IPS-18c (cell line): ENCODE measurements at regions not wholly inside any gene's neighbourhood (a gene's known extent, or its start where the extent isn't known, plus 50 kb on each side); places are given as distances from the start of the nearest gene placed in this dataset.

Experiments used
- H3K4me3 ChIP-seq: 2 replicates; pipeline ENCODE4 v1.7.0; 2013; ENCODE audit warnings: low read depth, mild to moderate bottlenecking, low read length, moderate library complexity; ENCODE audit not compliant: insufficient read depth
- H3K9me3 ChIP-seq: one replicate; pipeline ENCODE4 v1.6.1; 2013; ENCODE audit warnings: mild to moderate bottlenecking, low read length, moderate library complexity; ENCODE audit not compliant: control insufficient read depth, insufficient read depth

DNA sequence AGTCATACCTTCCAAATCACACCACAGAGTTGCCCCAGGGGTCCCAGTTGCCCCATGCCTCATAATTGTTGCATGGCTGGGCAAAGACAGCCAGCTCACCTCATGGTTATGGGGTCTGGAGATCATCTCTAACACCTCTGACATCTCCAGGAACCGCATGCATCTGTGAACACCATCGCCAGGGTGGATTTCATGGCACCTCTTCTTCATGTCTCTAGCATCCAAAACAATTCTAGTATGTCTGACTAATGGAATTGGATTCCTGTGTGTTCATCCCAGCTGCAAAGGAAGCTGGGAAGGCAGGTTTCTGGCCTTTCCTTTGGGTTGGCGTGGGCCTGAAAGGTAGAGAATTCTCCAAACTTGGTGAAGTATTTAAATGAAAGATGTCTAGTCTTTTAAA, 122.3 kb upstream of the ABCA1 start:
- no peak overlapping the region for H3K4me3 ChIP-seq
- no peaks in the 10 kb centered on the region for H3K9me3 ChIP-seq

DNA sequence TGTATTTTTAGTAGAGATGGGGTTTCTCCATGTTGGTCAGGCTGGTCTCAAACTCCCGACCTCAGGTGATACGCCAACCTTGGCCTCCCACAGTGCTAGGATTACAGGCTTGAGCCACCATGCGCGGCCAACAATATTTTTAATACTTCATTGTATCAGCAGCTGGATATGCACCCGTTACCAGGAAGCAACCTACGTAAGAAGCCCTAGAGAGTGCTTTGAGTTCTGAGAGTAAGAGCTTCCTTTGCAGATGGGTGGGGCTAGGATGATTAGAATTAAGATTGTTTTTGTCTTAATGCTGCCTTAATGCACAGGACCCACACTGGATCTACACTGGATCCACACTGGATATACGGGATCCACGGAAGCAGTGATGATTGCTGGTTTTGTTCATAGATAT, 123.9 kb upstream of the ABCA1 start:
- Histone ChIP-seq H3K9me3 (no peaks in the 10 kb centered on the region), H3K4me3 (no peak overlapping the region)

DNA sequence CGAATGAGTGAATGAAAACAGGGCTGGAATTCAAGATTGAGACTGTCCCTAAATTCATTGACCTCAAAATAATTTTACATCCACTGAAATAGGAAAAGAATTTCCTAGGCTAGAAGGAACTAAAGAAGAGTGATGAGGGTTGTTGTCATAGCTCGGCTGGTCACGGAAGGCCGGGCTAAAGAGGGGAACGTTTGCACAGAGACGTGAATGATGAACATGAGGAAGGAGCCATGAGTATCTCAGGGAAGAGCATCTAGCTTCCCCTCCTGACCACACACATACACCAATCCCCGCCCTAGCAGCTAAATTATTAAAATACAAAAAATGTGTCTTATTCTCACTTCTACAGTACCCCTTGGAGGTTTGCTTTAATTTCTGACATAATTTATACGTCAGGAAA, 124.4 kb upstream of the ABCA1 start:
- Histone ChIP-seq H3K9me3 (no peaks in the 10 kb centered on the region), H3K4me3 (no peak overlapping the region)

- no peaks in the 10 kb centered on the region for H3K9me3 ChIP-seq
- H3K4me3 ChIP-seq: no peak overlapping the region
Measured at GRCh38 chr9:105053209-105053652, 125.3 kb upstream of the ABCA1 start.

- Histone ChIP-seq H3K4me3 (no peak overlapping the region), H3K9me3 (no peaks in the 10 kb centered on the region)
Measured at GRCh38 chr9:105054491-105054890, 126.5 kb upstream of the ABCA1 start.

- H3K9me3 ChIP-seq: no peaks in the 10 kb centered on the region
- no peak overlapping the region for H3K4me3 ChIP-seq
Measured at GRCh38 chr9:105055917-105056316, 128.0 kb upstream of the ABCA1 start.

DNA sequence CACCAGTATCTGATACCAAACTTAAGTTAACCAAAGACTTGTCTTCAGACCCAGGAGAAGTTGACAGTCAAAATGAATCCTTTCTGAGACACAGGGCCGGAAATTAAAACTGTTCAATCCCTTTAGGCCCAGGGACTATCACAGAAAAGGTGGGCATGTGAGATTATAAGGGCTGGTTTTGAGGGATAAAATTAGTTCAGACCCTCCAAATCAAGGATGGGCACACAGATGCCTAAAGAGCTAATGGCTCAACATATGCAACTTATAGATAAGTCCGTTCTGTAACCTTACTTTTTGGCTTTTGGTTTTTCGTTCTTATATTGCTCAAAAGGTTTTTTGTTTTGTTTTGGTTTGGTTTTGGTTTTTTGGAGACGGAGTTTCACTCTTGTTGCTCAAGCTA, 129.6 kb upstream of the ABCA1 start:
- Histone ChIP-seq H3K9me3 (no peaks in the 10 kb centered on the region), H3K4me3 (no peak overlapping the region)

GRCh38 chr9:105059252-105059651, 131.3 kb upstream of the ABCA1 start:
- Histone ChIP-seq H3K4me3 (no peak overlapping the region), H3K9me3 (no peaks in the 10 kb centered on the region)

- H3K9me3 ChIP-seq: no peaks in the 10 kb centered on the region
- H3K4me3 ChIP-seq: no peak overlapping the region
Measured at GRCh38 chr9:105062222-105062855, 134.4 kb upstream of the ABCA1 start.

- no peak overlapping the region for H3K4me3 ChIP-seq
- H3K9me3 ChIP-seq: peaks cover 2% of the 10 kb centered on the region
Measured at GRCh38 chr9:105064248-105065097, 136.5 kb upstream of the ABCA1 start.

- Histone ChIP-seq H3K4me3 (no peak overlapping the region), H3K9me3 (peaks cover 2% of the 10 kb centered on the region)
Measured at GRCh38 chr9:105065098-105066088, 137.4 kb upstream of the ABCA1 start.

GRCh38 chr9:105066275-105066865, 138.4 kb upstream of the ABCA1 start:
- Histone ChIP-seq H3K9me3 (peaks cover 2% of the 10 kb centered on the region), H3K4me3 (no peak overlapping the region)

DNA sequence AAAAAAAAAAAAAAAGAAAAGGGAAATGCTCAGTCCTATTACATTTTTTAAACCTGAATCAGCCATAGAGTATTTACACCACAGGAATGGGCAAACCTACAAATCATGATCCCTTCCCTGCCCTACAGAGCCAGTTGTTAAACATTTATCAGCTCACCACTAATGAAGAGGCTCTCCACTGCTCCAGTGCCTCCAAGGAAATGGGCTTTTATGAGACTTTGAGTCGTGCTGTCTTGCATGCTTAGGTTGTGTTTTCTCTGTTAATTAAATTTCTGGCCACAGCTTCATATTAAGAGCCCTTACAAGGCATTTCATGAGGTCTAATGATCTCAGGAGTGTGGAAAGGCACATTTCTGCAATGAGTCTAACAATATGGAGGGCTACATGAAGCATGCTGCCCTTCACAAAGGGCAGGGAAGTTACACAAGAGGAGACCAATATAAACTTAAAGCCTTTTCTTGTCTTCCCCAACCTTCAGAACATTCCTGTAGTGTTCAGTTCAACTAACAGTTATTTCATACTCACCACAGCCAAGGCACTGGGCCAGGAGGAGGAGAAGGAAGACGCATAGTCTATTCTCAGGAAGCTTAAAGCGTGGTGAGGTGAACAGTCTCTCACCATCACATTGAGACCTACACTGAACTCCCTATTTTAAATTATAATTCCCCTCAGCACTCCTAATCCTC, 140.1 kb upstream of the ABCA1 start:
- H3K9me3 ChIP-seq: peaks cover 2% of the 10 kb centered on the region
- H3K4me3 ChIP-seq: no peak overlapping the region

DNA sequence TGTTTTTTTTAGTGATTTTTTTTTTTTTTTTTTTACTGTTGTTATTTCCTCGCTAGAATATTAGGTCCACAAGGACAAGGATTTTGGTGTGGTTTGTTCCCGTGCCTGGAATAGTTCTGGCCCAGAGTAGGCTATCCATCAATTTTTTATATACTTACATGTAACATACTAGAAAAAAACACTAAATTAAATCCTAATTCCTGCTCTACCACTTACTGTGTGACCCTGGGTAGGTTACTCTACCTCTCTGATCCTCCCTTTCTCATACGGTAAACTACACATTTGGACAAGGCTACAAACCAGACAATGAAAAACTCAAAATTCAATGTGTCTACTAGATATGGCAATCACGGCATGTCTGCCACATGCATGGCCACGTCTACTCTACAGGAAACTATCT, 141.3 kb upstream of the ABCA1 start:
- Histone ChIP-seq H3K9me3 (peaks cover 2% of the 10 kb centered on the region), H3K4me3 (no peak overlapping the region)

DNA sequence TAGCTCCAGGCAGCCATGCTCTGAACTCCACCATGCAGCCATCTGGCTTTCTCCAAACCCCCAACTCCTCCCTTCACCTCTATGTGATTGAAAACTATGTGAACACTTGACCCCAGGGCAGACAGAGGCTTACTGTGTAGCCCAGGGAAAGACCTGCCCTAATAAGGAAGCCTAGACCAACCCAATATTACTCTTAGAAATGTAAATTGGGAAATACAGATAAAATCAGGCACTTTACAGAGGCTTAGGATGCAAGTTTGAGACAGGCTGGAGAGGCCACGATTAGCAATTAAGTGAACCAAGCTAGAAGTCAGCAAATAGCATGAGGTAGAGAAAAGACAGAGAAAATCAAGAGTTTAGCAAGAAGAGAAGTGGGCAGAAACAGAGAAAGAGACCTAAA, 141.7 kb upstream of the ABCA1 start:
- Histone ChIP-seq H3K4me3 (no peak overlapping the region), H3K9me3 (peaks cover 2% of the 10 kb centered on the region)

- peaks cover 2% of the 10 kb centered on the region for H3K9me3 ChIP-seq
- H3K4me3 ChIP-seq: no peak overlapping the region
Measured at GRCh38 chr9:105070176-105070575, 142.2 kb upstream of the ABCA1 start.

GRCh38 chr9:105072476-105072875, 144.5 kb upstream of the ABCA1 start:
- H3K9me3 ChIP-seq: peaks cover 2% of the 10 kb centered on the region

More at GRCh38 chr9:105072476-105072875, 144.5 kb upstream of the ABCA1 start:
- H3K4me3 ChIP-seq: no peak overlapping the region
